K562 (cell line): ENCODE measurements at regions not wholly inside any gene's neighbourhood (a gene's known extent, or its start where the extent isn't known, plus 50 kb on each side); places are given as distances from the start of the nearest gene placed in this dataset.

Experiments used
- ARID3A ChIP-seq: IDR thresholded peaks from 2 replicates; pipeline ENCODE4 v1.6.1; 2012; ENCODE audit warnings: low read depth, low read length, improper control_type of control experiment, borderline replicate concordance
- ELF1 ChIP-seq: fragments of 200-800 bp; sonication (Bioruptor generic); IDR thresholded peaks from 2 replicates; pipeline ENCODE4 v1.6.1; 2016; ENCODE audit warnings: missing genetic modification characterization, missing compliant biosample characterization
- GATA2 ChIP-seq: sonication (generic); formaldehyde crosslinking; IDR thresholded peaks from 2 replicates; pipeline ENCODE4 v1.4.0; 2020; ENCODE audit warnings: mild to moderate bottlenecking, missing genetic modification reagents
- HMGXB4 ChIP-seq: sonication (generic); formaldehyde crosslinking; IDR thresholded peaks from 2 replicates; pipeline ENCODE4 v1.8.1; 2023; ENCODE audit warnings: mild to moderate bottlenecking, missing genetic modification reagents
- RCOR1 ChIP-seq, 2 experiments: IDR thresholded peaks; 2 replicates each; pipeline ENCODE4 v1.6.1; 2012; ENCODE audit warnings: low read depth in 2 of 2, low read length in 2 of 2, borderline replicate concordance in 1 of 2, improper control_type of control experiment in 1 of 2
- RFX5 ChIP-seq: IDR thresholded peaks from 2 replicates; pipeline ENCODE4 v1.6.1; 2011; ENCODE audit warnings: low read depth, mild to moderate bottlenecking, improper control_type of control experiment, low read length
- SRF ChIP-seq, 2 experiments: fragments of 250-450, 450-650 bp in 1 of 2; sonication (Bioruptor Pico) in 1 of 2; sonication (generic) in 1 of 2; formaldehyde crosslinking; IDR thresholded peaks; 2 replicates each; pipeline versions ENCODE4 v1.5.0 to v1.5.1; 2020 to 2022; ENCODE audit warnings: mild to moderate bottlenecking in 1 of 2, missing genetic modification reagents in 1 of 2
- TAF7 ChIP-seq: fragments of 450-650 bp; IDR thresholded peaks from 2 replicates; pipeline ENCODE4 v1.6.1; 2016; ENCODE audit warnings: missing genetic modification characterization, missing compliant biosample characterization
- ZBTB11 ChIP-seq, 3 experiments: fragments of 200-800 bp in 1 of 3; fragments of 250-450 bp in 1 of 3; fragments of 450-650 bp in 1 of 3; sonication (Bioruptor Pico) in 1 of 3; sonication (Bioruptor generic) in 1 of 3; formaldehyde crosslinking in 1 of 3; IDR thresholded peaks; 2 replicates each; pipeline versions ENCODE4 v1.6.1 to v1.8.0; 2016 to 2022; ENCODE audit warnings: mild to moderate bottlenecking in 2 of 3, missing genetic modification characterization in 2 of 3, missing compliant biosample characterization in 1 of 3, moderate library complexity in 1 of 3
- ZNF124 ChIP-seq: sonication (generic); formaldehyde crosslinking; IDR thresholded peaks from 2 replicates; pipeline ENCODE4 v1.8.1; 2022; ENCODE audit warnings: missing genetic modification reagents
- ZNF639 ChIP-seq, 2 experiments: fragments of 200-800 bp in 1 of 2; sonication (Bioruptor generic) in 1 of 2; sonication (generic) in 1 of 2; formaldehyde crosslinking in 1 of 2; IDR thresholded peaks in 1 of 2; conservative IDR thresholded peaks in 1 of 2; 2 replicates each; pipeline versions ENCODE4 v1.5.0 to v1.6.1; 2016 to 2020; ENCODE audit warnings: missing compliant biosample characterization in 1 of 2, missing genetic modification characterization in 1 of 2, missing genetic modification reagents in 1 of 2

GRCh38 chr11:114816791-114817190 is 138.5 kb downstream of the NXPE2 start:
- TF ChIP-seq RFX5 (no peak), ELF1 (tag) (no peak), ZNF639 (CRISPR knock-in tag; conservative IDR thresholded peaks at IDR 0.05 in 1 of 2, IDR thresholded peaks at IDR 0.05 in 1 of 2) (no peak), TAF7 (tag) (no peak), ZBTB11 (CRISPR knock-in tag; IDR thresholded peaks at IDR 0.05) (no peak), SRF (CRISPR knock-in tag; IDR thresholded peaks at IDR 0.05) (no peak), HMGXB4 (no peak), ZNF124 (CRISPR knock-in tag) (no peak), GATA2 (CRISPR knock-in tag) (no peak), ARID3A (no peak), RCOR1 (IDR thresholded peaks at IDR 0.05; ENCODE audit: borderline replicate concordance in 1 of 2, low read depth in 2 of 2, low read length in 2 of 2) (no peak)
